ENCODE measurements at regions not wholly inside any gene's neighbourhood (a gene's known extent, or its start where the extent isn't known, plus 50 kb on each side); places are given as distances from the start of the nearest gene placed in this dataset.

DNA sequence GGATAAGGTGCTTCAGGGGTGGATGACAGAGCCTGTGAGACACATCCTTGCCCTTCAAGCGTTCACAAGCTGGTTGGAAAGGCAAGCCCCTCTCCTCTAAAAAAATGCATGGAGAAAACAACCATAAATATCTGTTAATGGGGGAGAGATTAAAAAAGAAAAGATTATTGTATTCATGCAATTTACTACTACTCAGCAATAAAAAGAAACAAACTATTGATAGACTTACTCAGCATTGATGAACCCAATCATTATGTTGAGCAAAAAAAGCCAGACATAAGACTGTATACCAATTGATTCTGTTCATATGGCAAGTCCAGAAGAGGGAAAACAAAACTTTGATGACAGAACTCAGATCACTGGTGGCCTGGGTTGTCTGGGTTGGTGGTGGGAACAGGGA, 138.7 kb upstream of the IRF2BP2 start:
- no peak for TF ChIP-seq ZNF514 (tag by site-specific recombination; IDR thresholded peaks at IDR 0.05)
- TF ChIP-seq, protein P1, sequence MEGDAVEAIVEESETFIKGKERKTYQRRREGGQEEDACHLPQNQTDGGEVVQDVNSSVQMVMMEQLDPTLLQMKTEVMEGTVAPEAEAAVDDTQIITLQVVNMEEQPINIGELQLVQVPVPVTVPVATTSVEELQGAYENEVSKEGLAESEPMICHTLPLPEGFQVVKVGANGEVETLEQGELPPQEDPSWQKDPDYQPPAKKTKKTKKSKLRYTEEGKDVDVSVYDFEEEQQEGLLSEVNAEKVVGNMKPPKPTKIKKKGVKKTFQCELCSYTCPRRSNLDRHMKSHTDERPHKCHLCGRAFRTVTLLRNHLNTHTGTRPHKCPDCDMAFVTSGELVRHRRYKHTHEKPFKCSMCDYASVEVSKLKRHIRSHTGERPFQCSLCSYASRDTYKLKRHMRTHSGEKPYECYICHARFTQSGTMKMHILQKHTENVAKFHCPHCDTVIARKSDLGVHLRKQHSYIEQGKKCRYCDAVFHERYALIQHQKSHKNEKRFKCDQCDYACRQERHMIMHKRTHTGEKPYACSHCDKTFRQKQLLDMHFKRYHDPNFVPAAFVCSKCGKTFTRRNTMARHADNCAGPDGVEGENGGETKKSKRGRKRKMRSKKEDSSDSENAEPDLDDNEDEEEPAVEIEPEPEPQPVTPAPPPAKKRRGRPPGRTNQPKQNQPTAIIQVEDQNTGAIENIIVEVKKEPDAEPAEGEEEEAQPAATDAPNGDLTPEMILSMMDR (tag by site-specific recombination; IDR thresholded peaks at IDR 0.05), result no peak
- no peak for TF ChIP-seq KLF10 (tag by site-specific recombination; IDR thresholded peaks at IDR 0.05)
- TF ChIP-seq, protein P2, sequence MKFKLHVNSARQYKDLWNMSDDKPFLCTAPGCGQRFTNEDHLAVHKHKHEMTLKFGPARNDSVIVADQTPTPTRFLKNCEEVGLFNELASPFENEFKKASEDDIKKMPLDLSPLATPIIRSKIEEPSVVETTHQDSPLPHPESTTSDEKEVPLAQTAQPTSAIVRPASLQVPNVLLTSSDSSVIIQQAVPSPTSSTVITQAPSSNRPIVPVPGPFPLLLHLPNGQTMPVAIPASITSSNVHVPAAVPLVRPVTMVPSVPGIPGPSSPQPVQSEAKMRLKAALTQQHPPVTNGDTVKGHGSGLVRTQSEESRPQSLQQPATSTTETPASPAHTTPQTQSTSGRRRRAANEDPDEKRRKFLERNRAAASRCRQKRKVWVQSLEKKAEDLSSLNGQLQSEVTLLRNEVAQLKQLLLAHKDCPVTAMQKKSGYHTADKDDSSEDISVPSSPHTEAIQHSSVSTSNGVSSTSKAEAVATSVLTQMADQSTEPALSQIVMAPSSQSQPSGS (tag by site-specific recombination; IDR thresholded peaks at IDR 0.05; ENCODE audit: low read depth), result no peak
- no peak for TF ChIP-seq SALL2 (tag by site-specific recombination; IDR thresholded peaks at IDR 0.05; ENCODE audit: borderline replicate concordance)
- TF ChIP-seq ZNF274 (IDR thresholded peaks at IDR 0.05; ENCODE audit: low read length), result no peak
- TF ChIP-seq ZNF274 (tag by site-specific recombination; IDR thresholded peaks at IDR 0.05; ENCODE audit: borderline replicate concordance), result no peak
- TF ChIP-seq RBAK (tag by site-specific recombination; IDR thresholded peaks at IDR 0.05), result no peak
- TF ChIP-seq ZNF549 (tag by site-specific recombination; IDR thresholded peaks at IDR 0.05), result no peak

Measured in HEK293 (cell line).